ENCODE measurements at regions not wholly inside any gene's neighbourhood (a gene's known extent, or its start where the extent isn't known, plus 50 kb on each side); places are given as distances from the start of the nearest gene placed in this dataset.

DNA sequence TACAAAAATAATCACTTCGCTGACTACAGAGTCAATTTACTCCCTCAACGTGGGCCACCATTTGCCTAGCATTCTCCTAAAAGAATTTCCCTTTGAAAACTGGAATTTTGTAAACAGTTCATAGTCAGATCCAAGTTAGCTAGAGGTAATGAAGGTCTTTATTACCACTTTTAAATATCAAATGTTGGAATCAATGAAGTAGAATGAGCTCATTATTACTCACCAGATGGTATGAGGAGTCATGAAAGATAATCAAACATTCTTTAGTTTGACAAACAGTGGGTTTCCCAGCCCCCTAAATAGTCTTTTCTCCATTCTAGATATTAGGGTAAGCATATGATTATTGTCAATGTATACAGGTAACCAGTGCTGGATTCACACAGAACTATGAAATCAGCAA, 455.7 kb upstream of the THBS1 start:
- ATAC-seq (ENCODE audit: poor library complexity) (no peak), DNase-seq (no peak)
- no peaks in the 10 kb centered on the region for H3K36me3 Mint-ChIP-seq (ENCODE audit: low read depth)
- TF ChIP-seq, protein P1, sequence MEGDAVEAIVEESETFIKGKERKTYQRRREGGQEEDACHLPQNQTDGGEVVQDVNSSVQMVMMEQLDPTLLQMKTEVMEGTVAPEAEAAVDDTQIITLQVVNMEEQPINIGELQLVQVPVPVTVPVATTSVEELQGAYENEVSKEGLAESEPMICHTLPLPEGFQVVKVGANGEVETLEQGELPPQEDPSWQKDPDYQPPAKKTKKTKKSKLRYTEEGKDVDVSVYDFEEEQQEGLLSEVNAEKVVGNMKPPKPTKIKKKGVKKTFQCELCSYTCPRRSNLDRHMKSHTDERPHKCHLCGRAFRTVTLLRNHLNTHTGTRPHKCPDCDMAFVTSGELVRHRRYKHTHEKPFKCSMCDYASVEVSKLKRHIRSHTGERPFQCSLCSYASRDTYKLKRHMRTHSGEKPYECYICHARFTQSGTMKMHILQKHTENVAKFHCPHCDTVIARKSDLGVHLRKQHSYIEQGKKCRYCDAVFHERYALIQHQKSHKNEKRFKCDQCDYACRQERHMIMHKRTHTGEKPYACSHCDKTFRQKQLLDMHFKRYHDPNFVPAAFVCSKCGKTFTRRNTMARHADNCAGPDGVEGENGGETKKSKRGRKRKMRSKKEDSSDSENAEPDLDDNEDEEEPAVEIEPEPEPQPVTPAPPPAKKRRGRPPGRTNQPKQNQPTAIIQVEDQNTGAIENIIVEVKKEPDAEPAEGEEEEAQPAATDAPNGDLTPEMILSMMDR (IDR thresholded peaks at IDR 0.05): no peak
- H3K27me3 Mint-ChIP-seq: peaks cover 14% of the 10 kb centered on the region
- intact Hi-C loops (cut with DNase I, micrococcal nuclease): loop anchor here in 1 of 2 experiments (5.0 kb wide), 2 partner anchors 457 to 632 kb away; partner anchors contain the start of gene THBS1
- ChIA-PET POLR2A (no interaction called here), CTCF (no interaction called here)
- no peak overlapping the region for H3K27ac ChIP-seq (ENCODE audit: low read depth in 1 of 2, low read length in 2 of 2)
- H3K27ac Mint-ChIP-seq: no peak overlapping the region
- no peaks in the 10 kb centered on the region for H3K4me1 Mint-ChIP-seq (ENCODE audit: low read depth)
- H3K36me3 ChIP-seq (ENCODE audit: insufficient read depth, low read length): no peaks in the 10 kb centered on the region
- H3K9me3 ChIP-seq (ENCODE audit: control insufficient read depth in 1 of 2, insufficient read depth in 1 of 2, low read length in 2 of 2): no peaks in the 10 kb centered on the region
- no peaks in the 10 kb centered on the region for H3K9me3 Mint-ChIP-seq
- H3K4me3 ChIP-seq (ENCODE audit: low read length): no peak overlapping the region
- no peak overlapping the region for H3K4me3 Mint-ChIP-seq
- H3K4me1 ChIP-seq (ENCODE audit: insufficient read depth, low read length): no peaks in the 10 kb centered on the region
- H3K27me3 ChIP-seq (ENCODE audit: control insufficient read depth in 1 of 2, insufficient read depth in 2 of 2, low read length in 2 of 2): no peaks in the 10 kb centered on the region

- H3K36me3 ChIP-seq (ENCODE audit: insufficient read depth, low read length): no peaks in the 10 kb centered on the region
- no peak overlapping the region for H3K27ac Mint-ChIP-seq
- H3K4me3 Mint-ChIP-seq: no peak overlapping the region
- H3K4me1 ChIP-seq (ENCODE audit: insufficient read depth, low read length): no peaks in the 10 kb centered on the region
- H3K36me3 Mint-ChIP-seq (ENCODE audit: low read depth): no peaks in the 10 kb centered on the region
- no peaks in the 10 kb centered on the region for H3K4me1 Mint-ChIP-seq (ENCODE audit: low read depth)
- POLR2A ChIA-PET: no interaction called here
- no peak overlapping the region for H3K27ac ChIP-seq (ENCODE audit: low read depth in 1 of 2, low read length in 2 of 2)
- CTCF ChIA-PET: no interaction called here
- no peaks in the 10 kb centered on the region for H3K9me3 Mint-ChIP-seq
- intact Hi-C loops (cut with DNase I, micrococcal nuclease): loop anchor here (2.0 to 5.0 kb wide), 3 partner anchors 456 to 631 kb away; partner anchors contain the start of gene THBS1 (in 1 of the 2)
- DNase-seq (peak in 6 of 14 experiments; percentile 1 to 51 (median 22)), ATAC-seq (ENCODE audit: poor library complexity) (no peak)
- TF ChIP-seq, protein P1 (IDR thresholded peaks at IDR 0.05): peak; percentile 35
- H3K9me3 ChIP-seq (ENCODE audit: control insufficient read depth in 1 of 2, insufficient read depth in 1 of 2, low read length in 2 of 2): no peaks in the 10 kb centered on the region
- peaks cover 13% of the 10 kb centered on the region for H3K27me3 Mint-ChIP-seq
- H3K27me3 ChIP-seq (ENCODE audit: control insufficient read depth in 1 of 2, insufficient read depth in 2 of 2, low read length in 2 of 2): no peaks in the 10 kb centered on the region
- no peak overlapping the region for H3K4me3 ChIP-seq (ENCODE audit: low read length)
Observed at GRCh38 chr15:39125904-39126303, 455.0 kb upstream of the THBS1 start.

DNA sequence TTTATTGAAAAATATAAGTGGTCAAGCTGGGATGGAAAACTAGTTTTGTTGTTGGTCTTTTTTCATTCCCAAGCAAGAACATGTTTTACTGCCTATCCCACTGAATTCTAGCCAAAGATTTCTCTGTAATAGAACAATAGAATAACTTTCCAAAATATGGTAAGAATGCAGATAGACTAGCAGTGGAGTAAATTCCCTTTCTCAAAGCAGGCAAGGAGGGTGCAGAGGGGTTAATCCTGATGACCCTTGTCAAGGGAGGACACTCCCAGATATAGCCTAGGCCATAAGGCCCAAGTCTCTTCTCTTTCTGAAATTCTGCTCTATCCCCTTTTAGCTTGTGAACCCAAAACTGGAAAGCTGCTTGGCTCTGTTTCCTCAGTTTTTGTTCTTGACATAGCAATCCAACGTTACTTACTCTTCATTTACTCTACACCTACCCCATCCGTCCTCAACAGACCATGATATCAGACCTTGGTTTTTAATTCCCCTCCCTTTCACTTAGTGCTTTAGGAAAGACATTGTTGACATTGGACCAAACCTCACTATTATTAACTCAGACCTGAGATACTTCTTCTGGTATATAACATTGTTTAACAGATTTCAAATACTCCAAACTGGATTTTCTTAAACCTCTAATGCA, 453.6 kb upstream of the THBS1 start:
- Histone ChIP-seq H3K4me1 (ENCODE audit: insufficient read depth, low read length) (no peaks in the 10 kb centered on the region), H3K36me3 (ENCODE audit: insufficient read depth, low read length) (no peaks in the 10 kb centered on the region), H3K4me3 (ENCODE audit: low read length) (no peak overlapping the region), H3K27ac (ENCODE audit: low read depth in 1 of 2, low read length in 2 of 2) (no peak overlapping the region), H3K27me3 (ENCODE audit: control insufficient read depth in 1 of 2, insufficient read depth in 2 of 2, low read length in 2 of 2) (no peaks in the 10 kb centered on the region), H3K9me3 (ENCODE audit: control insufficient read depth in 1 of 2, insufficient read depth in 1 of 2, low read length in 2 of 2) (no peaks in the 10 kb centered on the region)
- Mint-ChIP-seq H3K4me1 (ENCODE audit: low read depth) (no peaks in the 10 kb centered on the region), H3K9me3 (no peaks in the 10 kb centered on the region), H3K36me3 (ENCODE audit: low read depth) (no peaks in the 10 kb centered on the region), H3K4me3 (no peak overlapping the region), H3K27ac (no peak overlapping the region), H3K27me3 (peaks cover 10% of the 10 kb centered on the region)
- TF ChIP-seq, protein P1 (IDR thresholded peaks at IDR 0.05): no peak
- no peak for DNase-seq
- ChIA-PET POLR2A (no interaction called here), CTCF (no interaction called here)
- no peak for ATAC-seq (ENCODE audit: poor library complexity)
- intact Hi-C loops (cut with DNase I, micrococcal nuclease): loop anchor here (2.0 to 5.0 kb wide), 3 partner anchors 455 to 630 kb away; partner anchors contain the start of gene THBS1 (in 1 of the 2)

Measured in CD4-positive, alpha-beta T cell (primary cell).